HS-27A (cell line): ENCODE measurements at regions not wholly inside any gene's neighbourhood (a gene's known extent, or its start where the extent isn't known, plus 50 kb on each side); places are given as distances from the start of the nearest gene placed in this dataset.

Experiments
- DNase-seq: peaks from one replicate; pipeline ENCODE4 v3.0.0-alpha.2; 2012; ENCODE audit warnings: low read depth, missing footprints

DNA sequence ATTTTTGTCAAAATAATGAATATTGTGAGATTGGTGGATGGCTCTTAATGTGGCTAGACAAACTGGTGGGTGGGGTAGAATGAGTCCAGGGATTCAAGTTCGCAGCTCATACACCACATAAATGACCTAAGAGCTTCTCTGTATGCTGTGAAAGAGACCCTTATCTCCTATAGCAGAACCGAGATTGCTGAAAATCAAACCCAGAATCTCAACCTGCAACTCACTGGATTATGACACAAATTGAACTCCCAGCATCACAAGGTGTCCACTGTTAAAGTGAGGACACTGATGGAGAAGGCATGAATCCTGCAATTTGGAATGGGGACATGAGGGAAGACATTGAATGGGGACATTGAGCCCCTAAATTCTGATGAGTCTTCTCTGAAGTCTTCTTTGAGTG, 51.3 kb upstream of the CNKSR3 start:
- DNase-seq = no peak

DNA sequence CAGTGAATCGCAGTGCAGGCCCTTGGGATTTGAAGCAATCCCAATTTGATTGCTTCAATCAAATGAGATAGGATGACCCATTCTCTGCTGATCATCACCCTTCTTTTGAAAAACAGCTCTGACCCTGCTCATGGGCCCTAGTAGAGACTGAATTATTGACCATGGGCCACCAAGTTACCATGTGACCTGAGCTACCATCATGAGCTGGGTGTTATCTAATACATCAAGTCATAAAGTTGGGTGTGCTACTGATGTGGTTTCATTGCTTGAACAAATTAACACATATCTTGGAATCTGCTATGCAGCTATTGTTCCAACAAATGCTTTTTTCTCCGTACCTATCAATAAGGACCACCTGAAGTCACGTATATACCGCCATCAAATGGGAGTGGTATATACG, 54.8 kb upstream of the CNKSR3 start:
- no peak for DNase-seq

DNA sequence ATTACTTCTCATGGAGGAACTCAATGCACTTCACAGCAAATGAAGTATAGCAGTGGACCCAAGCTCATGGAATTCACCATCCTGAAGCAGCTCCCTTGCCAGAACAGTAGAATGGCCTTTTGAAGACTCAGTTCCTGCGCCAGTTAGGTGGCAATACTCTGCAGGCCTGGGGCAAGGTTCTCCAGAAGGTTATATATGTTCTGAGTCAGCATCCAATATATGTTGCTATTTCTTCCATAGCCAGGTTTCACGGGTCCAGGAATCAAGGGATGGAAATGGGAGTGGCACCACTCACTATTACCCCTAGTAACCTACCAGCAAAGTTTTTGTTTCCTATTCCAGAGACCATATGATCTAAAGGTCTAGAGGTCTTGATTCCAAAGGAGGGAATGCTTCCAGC, 56.4 kb upstream of the CNKSR3 start:
- DNase-seq = no peak

DNA sequence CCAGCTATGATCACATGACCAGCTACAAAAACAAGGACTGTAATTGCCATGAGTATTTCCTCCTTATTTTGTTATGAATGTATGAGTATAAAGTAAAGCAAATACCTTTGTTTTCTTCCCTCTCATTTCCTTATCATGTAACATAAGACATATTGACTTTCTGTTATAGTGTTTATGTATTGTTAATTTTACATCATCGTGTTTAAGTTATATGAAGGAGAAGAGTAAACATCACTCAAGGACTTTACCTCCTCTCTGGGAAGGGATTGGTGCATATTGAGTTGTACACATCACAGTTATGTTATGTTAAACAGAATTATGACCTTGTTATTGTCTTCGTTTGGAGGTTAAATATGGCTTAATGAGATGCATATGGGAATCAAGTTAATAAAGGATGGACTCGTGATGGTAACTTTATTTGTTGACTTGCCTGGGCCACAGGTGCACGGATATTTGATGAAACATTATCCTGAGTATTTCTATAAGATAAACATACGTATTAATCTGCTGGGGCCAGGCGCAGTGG, 57.3 kb upstream of the CNKSR3 start:
- no peak for DNase-seq

DNA sequence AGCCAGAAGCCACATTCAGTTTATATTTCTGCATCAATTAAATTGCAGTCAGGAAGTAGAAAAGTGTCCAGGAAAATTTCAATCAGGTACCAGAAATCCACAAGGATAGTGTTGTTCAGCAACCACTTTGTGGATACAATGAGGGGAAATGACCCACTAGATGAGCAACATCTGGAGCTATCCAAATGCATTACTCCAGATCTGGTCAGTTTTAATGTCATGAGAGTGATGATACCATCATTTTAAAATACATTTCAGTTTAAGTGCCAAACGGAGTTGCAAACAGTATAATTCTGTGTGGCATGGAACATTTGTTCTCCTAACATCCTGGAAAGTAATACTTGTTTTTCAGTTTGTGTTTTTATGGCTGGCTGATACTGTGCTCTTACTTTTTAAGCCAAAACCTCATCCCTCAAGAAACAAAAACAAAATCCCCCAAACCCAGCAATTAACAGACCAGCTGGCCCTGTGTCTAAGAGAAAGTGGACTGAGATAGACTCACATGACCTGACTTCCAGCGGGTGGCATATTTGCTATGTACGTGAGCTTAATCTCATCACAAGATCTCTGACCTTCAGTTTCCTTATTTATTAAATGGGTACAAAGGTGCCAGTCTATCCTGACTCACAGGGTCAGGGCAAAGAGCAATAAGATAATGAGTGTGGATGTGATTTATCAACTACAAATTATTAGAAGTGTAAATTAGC, 58.8 kb upstream of the CNKSR3 start:
- no peak for DNase-seq

DNA sequence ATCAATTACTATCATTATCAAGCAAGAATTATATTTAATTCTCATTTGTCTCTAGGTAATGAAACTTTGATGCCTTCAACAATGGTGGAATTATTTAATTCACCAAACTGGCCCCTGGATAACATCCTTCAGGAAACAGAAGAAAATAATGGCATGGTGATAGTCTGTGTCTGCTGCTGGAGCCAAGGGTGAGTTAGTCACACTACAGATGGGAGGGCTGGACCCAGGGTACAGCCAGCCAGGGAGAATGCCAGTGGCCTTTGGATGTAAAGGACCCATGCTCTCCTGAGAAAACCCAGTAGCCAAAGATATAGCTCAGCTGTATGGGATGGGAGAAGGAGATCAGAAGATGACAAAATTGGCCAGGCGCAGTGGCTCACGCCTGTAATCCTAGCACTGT, 60.0 kb upstream of the CNKSR3 start:
- DNase-seq = no peak

DNA sequence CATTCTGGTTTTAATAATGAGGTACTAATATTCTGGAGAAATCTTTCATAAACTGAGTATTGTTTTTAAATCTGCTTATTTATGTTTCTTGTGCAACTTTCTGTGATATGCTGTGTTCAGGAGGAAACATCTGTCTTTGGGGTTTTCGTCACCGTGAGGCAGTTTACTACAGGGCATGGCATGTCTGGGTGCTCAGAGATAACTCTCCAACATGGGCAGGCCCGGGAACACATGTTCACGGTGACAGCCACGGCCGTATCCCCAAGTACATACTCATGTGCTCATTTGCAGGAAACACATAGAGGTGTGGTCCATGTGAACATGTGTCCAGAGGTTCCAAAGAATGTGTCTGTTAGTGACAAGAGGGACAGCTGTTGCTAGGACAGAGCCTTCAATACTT, 62.1 kb upstream of the CNKSR3 start:
- no peak for DNase-seq

DNA sequence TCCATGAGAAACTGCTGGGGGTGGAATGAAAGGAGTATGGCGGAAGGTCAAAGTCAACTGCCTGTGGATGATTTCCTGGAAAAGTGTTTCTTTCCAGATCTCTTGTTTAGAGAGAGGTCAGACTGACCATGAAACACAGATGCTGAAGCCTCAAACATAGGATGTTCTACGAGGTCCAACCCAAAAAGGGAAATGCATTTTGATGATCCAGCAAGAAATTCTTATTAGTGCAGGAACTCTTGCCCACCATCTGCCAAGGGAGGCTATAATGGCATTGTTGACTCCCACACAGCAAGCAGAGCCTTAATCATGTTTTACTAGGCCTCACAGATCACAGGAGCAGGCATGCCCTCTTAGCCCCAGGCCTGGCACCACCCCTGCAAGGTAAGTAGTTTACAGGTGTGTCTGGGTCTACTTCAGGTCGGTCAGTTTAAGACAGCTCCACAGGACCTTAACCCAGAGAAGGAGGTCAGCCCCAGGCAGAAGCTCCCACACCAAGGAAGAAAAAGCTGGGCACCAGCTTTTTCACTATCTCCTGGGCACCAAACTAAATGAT, 67.6 kb upstream of the CNKSR3 start:
- no peak for DNase-seq

DNA sequence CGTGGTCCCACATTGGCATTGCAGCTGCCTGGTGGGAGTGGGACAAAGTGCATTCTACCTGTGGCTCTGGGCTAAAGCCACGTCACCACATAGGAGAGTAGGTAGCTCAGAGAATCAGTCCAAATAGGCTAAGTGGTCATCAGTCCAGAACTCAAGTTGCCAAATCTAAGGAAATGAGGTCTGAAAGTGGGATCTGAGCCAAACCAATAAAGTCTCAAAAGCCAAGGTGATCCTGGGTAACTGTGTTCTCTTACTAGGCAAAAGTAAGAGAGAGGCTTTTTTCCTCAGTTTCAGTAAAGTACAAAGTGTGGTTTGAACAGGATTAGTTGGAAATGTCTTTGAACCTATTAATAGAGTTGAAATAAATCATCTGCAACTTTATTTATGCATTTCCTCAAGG, 68.6 kb upstream of the CNKSR3 start:
- no peak for DNase-seq

DNA sequence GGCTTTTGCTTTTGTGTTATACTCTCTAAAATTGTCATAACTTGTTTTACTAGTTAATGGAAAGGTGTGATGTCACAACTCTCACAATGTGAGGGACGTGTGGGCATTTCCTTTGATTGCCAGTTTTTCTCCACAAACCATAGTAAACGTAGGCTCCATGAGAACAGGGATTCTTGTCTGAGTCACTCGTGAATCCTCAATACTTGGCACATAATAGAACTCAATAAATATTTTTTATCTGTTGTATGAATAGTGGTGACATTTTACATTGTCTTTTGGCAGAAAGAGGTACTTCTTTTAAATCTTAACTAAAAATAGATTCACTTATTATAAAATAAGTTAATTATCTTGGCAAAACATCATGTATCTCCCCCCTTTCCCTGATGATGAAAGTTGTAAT, 69.0 kb upstream of the CNKSR3 start:
- no peak for DNase-seq

DNA sequence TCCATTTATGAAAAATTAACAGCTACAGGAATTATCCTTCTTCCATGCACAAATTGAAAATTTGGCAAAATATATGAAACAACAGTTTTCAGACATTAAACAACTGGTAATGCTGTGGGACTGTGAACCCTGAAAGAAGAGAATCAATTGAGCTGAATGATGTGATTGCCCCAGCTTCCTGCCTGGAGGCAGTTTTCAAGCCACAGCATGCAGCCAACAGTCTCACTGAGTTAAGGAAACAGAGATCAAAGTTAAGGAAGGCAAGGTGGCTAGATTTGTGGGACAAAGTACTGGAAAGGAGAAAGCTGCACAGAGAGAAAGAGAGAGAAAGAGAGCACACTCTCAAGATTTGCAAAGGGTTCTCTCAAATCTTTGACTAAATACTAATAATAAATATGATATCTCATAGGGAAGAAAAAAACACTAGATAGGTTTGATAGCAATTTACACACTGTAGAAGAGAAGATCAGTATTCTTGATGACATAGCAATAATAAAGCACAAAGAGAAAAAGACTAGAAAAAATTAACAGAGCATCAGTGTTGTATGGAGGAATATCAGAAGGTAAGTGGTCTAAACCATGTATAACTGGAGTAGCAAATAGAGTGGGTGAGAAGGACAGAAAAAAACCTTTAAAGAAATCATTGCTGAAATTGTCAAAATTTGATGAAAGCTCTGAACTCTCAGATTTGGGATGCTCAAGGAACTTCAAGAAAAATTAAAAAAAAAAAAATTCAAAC, 70.1 kb upstream of the CNKSR3 start:
- no peak for DNase-seq

DNA sequence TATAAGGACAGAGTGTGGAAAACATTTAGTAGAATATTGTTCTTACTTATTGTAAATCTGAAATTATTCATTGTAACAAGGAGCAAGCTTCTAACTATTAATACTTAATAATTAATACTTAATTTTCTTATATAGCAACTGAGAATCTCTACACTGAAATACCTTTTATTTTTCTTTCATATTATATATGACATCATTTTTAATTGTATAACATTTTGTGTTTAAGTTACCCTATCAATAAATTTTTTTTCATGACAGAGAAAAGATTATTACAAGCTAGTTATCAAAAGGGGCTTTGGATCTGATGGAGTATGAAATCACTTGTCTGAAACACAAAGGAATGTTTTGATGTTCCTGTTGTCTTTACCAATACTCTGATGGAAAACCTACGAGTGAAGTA, 72.2 kb upstream of the CNKSR3 start:
- no peak for DNase-seq

DNA sequence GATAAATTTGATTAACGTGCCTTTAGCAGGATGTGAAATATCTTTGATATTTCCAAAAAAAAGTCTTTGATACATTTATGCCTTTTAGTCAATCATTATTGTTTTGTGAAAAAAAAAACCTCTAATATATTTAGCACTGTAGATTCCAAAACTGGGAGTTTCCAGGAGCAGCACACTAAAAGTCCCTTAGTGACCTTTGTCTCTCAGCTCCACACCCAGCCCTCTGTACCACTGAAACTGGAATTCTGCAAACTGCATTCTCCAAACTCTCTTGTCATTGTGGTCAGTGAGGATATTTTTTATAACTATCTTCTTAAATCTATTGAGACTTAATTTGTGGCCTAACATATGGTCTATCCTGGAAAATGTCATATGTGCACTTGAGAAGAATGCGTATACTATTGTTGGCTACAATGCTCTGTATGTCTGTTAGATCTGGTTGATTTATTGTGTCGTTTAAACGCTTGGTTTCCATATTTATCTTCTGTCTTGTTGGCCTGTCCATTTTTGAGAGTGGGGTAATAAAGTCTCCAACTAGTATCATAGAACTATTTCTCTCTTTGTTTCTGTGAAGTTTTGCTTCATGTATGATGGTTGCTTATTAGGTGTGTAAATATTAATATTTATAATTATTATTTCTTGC, 73.2 kb upstream of the CNKSR3 start:
- DNase-seq = no peak

DNA sequence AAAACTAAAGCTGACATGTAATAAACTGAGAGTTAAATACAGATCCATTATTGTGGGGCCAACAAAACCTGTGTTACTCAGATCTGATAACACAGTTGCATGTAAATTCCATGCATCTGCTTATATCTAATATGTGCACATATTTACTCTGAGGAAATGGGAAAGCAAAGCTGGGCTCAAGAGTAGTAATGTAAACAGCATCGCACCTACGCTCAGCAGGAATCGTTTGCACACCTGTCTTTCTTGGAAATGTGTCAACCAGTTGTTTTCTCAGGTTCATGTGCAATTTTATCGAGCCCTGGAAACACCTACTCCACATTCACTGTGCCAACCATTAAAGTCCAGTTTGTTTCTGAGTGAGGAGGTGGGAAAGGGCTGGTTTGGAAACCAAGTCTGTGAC, 80.3 kb upstream of the CNKSR3 start:
- no peak for DNase-seq

DNA sequence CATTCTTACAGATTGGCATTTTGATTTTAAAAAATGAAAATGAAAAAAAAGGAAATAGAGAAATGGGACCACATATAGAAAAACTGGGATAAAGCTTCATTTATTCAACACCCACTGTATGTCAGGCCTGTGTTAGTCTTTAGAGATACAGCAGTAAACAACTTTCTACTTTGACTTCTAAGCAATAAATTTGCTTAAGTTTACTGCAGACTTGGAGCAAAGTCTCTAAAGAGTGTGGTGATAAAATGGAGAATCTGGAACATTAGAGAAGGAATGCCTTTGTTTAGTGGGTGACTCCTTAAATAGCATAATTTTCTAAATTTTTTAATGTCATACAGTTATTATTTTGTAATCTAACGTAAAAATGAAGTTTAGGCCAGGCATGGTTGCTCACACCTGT, 80.7 kb upstream of the CNKSR3 start:
- no peak for DNase-seq

DNA sequence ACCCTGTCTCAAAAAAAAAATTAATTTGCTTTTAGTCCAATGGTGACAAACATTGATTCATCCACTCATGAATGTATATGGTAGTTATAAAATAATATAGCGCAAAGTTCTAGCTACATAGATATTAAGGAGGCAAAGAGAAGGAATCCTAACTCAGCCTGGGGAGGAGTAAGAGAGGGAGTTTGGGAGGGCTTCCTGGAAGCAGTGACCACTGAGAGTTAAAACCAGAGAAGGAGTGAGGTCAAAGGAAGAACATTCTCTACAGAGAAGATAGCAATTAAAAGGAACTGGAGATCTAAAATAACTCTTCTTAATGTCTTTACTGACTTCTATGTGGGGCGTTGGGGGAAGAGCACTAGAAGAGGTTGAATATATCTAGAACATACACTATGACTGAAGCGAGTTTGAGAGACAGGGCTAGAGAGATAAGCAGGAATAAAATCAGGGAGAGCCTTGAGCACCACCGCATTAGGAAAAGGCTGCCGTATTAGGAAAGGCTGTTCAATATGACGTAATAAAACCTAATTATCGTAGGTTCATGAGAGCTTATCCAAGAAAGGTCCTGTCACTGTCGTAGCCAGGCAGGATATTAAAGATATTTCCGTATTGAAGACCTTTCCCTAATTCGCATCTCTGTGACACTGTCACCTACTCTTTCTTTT, 81.8 kb upstream of the CNKSR3 start:
- no peak for DNase-seq

DNA sequence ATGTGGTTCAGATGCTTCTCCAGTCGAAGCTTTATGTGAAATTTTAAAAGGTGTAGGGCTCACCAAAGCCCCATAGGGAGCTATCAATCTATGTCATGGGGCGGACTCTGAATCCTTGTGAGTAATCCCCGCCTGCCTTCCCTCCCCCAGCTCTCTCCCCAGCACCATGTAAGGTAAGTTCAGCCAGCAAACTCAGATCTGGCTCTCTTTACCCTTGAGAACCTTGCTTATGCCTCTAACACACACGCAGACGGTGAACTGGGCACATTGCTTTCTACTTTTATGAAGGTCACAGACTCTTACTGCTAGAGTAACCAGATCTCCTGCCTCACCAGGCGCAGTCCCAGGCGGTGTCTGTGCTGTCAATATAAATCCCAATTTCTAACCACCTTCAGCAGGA, 82.6 kb upstream of the CNKSR3 start:
- no peak for DNase-seq

DNA sequence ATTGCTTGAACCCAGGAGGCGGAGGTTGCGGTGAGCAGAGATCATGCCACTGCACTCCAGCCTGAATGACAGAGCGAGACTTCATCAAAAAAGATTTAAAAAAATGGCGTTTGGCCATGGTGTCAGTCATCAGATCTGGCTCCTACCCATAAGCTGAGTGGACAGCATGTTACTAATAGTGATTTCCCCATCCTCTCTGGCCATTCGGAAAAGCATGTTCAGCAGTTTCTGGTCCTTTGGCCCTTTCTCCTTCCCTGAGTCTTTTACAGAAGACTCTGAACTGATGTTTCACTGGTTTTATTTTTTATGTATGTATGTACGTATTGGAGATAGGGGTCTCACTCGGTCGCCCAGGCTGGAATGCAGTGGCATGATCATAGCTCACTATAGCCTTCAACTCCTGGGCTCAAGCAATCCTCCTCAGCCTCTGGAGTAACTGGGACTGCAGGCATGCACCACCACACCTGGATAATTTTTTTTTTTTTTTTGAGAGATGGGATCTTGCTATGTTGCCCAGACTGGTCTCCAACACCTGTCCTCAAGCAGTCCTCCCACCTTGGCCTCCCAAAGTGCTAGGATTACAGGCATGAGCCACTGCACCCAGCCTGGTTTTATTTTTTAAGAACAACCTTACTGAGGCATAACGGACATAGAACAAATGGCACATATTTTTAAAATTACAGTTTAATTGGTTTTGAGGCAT, 84.2 kb upstream of the CNKSR3 start:
- DNase-seq = no peak

DNA sequence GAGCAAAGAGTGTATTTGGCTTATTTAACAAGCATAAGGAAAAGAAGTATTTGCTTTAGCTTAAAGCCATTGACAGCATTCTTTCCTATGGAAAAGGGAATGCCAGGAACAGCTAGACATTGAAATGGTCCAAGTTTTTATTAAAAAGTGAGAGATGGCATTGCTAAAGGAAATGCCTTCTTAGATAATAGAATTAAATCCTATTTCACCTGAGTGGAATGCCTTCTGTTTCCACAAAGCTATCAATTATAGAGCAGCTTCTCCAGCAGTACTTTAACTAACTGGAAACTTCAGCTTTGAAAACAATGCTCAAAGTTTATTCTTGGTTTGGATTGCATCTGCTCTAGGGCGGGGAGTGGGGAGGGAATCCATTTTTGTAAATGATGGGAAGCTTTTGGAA, 85.1 kb upstream of the CNKSR3 start:
- DNase-seq = no peak

DNA sequence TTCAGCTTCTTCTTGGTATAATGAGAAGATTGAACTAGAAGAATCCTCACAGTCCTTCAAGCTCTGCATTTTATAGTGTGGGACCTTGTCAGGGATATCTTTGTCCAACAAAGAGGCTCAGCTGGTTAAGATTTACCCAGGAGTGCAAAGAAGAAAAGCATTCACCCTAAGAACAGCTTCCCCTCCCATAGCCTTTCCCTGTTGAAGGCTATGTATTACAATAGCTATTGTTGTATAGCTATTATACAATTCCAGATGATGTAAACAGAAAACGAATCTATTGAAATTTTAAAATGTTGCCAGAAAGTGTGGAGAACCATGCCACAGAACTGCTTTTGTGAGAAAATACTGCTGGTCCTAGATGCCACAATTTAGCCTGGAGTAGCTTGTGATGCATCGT, 85.5 kb upstream of the CNKSR3 start:
- DNase-seq = no peak

DNA sequence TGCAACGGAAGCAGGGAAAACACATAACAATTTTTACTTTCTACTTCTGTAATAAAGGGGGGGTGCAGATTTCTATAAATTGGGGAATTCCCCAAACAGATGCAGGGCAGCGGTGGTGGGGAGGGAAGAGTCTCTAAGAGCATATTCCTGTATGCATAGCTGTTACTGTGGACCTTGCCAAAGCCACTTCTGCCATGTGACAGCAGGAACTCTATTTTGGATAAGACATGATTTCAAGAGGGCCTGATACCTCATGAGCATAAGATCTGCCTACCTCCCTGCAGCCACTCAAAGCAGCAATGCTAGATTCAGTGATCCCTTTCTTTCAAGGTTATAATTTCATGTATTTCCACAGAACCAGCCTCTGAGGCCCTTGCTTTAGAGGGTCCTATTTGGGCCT, 86.2 kb upstream of the CNKSR3 start:
- no peak for DNase-seq

DNA sequence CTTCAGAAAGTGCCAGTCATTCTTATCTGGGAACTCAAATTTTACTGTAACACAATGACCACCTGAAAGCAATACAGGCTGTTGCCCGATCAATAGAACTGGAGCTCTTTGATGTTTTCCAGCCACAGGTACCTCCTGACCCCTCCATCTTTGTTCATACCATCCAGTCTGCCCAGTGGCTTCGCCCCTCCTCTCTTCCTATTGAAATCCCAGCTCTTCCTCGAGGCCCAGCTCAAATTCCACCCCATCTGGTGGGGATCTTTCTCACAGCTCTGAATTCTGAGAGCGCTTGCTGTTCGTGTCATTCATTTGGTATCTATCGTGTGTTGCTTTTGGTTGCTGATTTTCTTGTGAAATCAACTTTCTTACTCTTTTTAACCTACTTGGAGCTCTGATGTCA, 87.9 kb upstream of the CNKSR3 start:
- no peak for DNase-seq
